ENCODE measurements at regions not wholly inside any gene's neighbourhood (a gene's known extent, or its start where the extent isn't known, plus 50 kb on each side); places are given as distances from the start of the nearest gene placed in this dataset.

GRCh38 chr2:182622231-182622630, 93.8 kb upstream of the DNAJC10 start:
- no peak overlapping the region for H3K4me3 ChIP-seq (replicated peaks; ENCODE audit: low read depth, low read length)
- no peak for TF ChIP-seq CTCF (IDR thresholded peaks at IDR 0.05; ENCODE audit: low read length, missing control alignments)
- no peak for DNase-seq (ENCODE audit: low read depth)

- no peak for TF ChIP-seq CTCF (IDR thresholded peaks at IDR 0.05; ENCODE audit: low read length, missing control alignments)
- H3K4me3 ChIP-seq (replicated peaks; ENCODE audit: low read depth, low read length): no peak overlapping the region
- no peak for DNase-seq (ENCODE audit: low read depth)
These were observed 90.2 kb upstream of the DNAJC10 start for GRCh38 chr2:182625814-182626213.

- DNase-seq (ENCODE audit: low read depth): no peak
- no peak for TF ChIP-seq CTCF (IDR thresholded peaks at IDR 0.05; ENCODE audit: low read length, missing control alignments)
These were observed 87.1 kb upstream of the DNAJC10 start for GRCh38 chr2:182628916-182629315.

GRCh38 chr2:182630207-182630606, 85.8 kb upstream of the DNAJC10 start:
- no peak for TF ChIP-seq CTCF (IDR thresholded peaks at IDR 0.05; ENCODE audit: low read length, missing control alignments)
- no peak overlapping the region for H3K4me3 ChIP-seq (replicated peaks; ENCODE audit: low read depth, low read length)
- no peak for DNase-seq (ENCODE audit: low read depth)

More at GRCh38 chr2:182628916-182629315, 87.1 kb upstream of the DNAJC10 start:
- no peak overlapping the region for H3K4me3 ChIP-seq (replicated peaks; ENCODE audit: low read depth, low read length)

GRCh38 chr2:182631299-182631698, 84.8 kb upstream of the DNAJC10 start:
- H3K4me3 ChIP-seq (replicated peaks; ENCODE audit: low read depth, low read length): no peak overlapping the region
- DNase-seq (ENCODE audit: low read depth): no peak
- TF ChIP-seq CTCF (IDR thresholded peaks at IDR 0.05; ENCODE audit: low read length, missing control alignments): no peak

GRCh38 chr2:182634386-182634785, 81.7 kb upstream of the DNAJC10 start:
- no peak for DNase-seq (ENCODE audit: low read depth)
- no peak for TF ChIP-seq CTCF (IDR thresholded peaks at IDR 0.05; ENCODE audit: low read length, missing control alignments)
- no peak overlapping the region for H3K4me3 ChIP-seq (replicated peaks; ENCODE audit: low read depth, low read length)

GRCh38 chr2:182636699-182637098, 79.4 kb upstream of the DNAJC10 start:
- no peak overlapping the region for H3K4me3 ChIP-seq (replicated peaks; ENCODE audit: low read depth, low read length)
- no peak for DNase-seq (ENCODE audit: low read depth)
- no peak for TF ChIP-seq CTCF (IDR thresholded peaks at IDR 0.05; ENCODE audit: low read length, missing control alignments)

Data from fibroblast of pulmonary artery (primary cell).